HG03045 (cell line): ENCODE measurements at regions not wholly inside any gene's neighbourhood (a gene's known extent, or its start where the extent isn't known, plus 50 kb on each side); places are given as distances from the start of the nearest gene placed in this dataset.

Experiments
- ATAC-seq: cut with Tn5 transposase; IDR thresholded peaks from one replicate; pipeline ENCODE4 v1.9.1; 2021; ENCODE audit warnings: mild to moderate bottlenecking, moderate library complexity; ENCODE audit not compliant: unreplicated experiment

DNA sequence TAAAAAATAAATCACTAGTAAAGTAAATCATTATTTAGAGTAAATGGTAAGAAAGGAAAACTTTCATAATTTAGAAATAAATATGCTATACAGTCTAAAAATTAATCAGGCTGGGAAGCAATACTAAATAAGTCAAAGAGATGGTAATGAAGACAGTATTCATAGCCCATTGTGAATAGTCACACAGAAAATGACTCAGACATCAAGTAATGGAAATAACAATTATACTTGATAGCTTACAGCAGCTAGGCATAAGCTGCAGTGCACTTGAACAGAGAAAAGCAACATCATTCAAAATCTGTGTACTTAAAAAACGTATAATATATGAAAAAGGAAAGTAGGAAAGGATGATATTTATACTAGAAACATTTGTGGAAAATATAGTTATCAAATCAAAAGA lies 642.5 kb upstream of the GNPDA2 start:
- no peak for ATAC-seq

DNA sequence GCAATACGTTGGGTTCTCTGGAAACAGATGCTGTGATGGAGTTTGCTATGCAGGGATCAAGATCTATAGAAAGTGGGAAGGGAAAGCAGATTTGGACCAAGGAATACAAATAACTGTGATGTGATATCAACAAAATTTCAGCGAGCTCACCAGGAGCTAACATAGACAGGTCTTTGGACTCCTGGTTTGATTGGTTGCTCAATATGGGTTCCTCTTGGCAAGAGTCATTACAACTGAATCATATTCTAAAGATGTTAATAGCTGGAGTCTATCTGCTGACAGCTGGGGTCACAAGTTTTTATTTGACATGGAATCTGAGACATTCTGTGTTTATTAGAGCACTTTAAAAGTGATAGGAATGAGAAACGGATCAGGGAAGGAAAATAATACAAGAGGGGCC lies 637.6 kb upstream of the GNPDA2 start:
- ATAC-seq = no peak

DNA sequence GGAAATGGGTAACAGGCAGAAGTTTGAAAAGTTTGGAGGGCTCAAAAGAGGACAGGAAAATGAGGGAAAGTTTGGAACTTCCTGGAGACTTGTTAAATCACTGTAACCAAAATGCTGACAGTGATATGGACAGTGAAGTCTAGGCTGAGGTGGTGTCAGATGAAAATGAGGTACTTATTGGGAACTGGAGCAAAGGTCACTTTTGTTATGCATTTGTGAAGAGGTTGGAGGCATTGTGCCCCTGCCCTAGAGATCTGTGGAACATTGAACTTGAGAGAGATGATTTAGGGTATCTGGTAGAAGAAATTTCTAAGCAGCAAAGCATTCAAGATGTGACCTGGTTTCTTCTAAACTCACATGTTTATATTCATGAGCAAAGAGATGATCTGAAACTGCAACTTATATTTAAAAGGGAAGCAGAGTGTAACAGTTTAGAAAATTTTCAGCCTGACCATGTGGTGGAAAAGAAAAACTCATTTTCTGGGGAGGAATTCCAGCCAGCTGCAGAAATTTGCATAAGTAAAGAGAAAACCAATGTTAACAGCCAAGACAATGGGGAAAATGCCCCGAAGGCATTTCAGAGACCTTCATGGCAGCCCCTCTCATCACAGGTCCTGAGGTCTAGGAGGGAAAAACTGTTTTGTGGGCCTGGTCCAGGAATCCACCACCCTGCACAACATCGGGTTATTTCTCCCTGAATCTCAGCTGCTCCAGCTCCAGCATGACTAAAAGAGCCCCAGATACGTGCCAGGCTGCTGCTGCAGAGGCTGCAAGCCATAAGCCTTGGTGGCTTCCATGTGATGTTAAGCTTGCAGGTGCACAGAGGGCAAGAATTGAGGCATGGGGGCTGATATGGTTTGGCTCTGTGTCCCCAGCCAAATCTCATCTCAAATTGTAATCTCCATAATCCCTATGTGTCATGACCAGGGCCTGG lies 632.5 kb upstream of the GNPDA2 start:
- no peak for ATAC-seq

DNA sequence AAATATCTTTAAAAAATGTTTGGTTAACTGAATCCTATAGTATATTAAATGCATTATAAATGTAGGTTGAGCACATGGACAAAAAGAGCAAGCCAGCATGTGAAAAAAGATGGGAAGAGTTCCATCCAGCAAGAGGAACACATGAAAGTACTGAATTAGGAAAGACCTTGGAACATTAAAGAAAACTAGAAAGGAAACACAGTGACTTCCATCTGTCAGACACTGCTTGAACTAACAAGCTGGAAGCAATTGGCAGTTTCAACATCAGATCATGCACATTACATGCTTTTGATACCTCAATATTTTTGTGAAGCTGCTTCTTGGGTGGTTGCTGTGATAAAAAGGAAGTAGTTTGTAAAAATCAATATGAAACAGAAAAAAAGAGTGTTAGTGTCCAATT lies 626.8 kb upstream of the GNPDA2 start:
- ATAC-seq = no peak

DNA sequence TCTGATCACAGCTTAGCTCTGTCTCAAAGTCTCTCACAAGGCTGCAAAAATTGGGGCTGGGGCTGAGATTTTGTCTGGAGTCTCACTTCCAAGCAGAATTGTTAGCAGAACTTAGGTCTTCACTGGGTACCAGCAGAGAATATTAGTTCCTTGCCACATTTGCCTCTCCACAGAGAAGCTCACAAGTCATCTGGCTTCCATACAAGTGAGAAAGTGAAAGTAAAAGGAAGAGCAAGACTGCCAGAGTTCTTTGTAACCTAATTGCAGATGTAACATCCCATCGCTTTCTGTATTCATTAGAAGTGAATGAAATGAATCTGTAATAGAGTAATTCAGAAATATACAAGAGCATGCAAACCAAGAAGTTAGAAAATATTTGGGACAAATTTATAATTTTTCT lies 624.1 kb upstream of the GNPDA2 start:
- ATAC-seq = peak; percentile 65

DNA sequence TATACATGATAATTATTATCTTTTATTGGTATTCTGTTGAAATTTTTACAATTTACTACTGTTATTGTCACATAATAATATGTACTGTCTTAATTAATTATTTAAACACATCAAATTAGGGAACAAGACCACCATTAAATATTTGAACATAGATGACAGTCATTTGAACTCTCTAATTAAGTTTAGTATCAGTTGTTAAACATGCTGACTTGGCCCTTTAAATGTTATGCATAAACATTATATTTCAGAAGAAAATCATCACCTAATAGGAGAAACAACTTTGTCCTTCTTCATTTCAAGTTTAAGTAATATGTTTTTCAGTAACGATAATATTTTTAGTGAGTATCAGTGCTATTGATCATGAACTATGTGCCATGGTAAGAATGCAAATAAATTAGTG lies 623.5 kb upstream of the GNPDA2 start:
- no peak for ATAC-seq

DNA sequence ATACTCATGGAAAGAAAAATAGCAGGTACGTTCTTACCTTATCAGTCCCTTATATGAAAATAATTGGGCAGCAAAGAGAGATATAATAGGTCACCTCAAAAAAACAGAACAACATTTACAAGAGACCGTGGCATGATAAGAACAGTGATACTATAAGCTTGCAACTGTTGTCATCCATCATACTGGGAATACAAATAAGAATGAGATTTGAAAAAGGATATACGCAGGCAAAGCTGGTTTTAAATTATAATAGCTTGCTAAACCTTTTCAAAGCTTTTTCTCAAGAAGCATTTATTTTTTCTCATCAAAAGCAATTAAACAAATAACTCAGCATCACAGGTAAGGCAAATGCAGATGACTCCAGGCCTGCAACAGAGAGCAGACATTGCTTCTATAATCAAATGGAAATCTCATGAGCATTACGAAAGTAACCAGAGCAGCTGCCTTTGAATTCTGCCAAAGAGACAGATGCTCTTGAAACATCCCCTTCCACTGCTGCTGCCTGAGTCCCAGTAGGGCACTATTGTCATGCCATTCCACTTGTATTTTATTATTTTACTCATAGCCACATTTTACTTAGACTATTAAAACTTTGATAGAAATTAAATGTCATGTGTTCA lies 620.6 kb upstream of the GNPDA2 start:
- ATAC-seq = no peak

DNA sequence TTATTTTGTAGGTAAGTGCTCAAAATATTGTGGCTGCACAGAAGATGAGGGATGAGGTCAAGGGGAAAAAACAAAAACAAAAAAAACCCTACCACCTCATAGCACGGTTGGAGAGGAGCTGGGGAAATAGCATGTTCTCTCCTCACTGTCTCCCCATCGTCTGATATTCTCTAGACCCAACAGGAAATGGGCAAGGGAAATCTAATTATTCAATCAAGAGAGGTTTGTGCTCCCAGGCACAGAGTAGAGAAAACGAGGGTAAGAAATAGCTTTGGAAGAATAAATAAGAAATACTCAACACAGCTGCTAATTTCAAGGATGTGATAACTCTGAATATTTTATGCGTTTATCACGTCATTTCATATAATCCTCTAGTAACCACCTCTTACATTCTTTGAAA lies 619.2 kb upstream of the GNPDA2 start:
- ATAC-seq = no peak

DNA sequence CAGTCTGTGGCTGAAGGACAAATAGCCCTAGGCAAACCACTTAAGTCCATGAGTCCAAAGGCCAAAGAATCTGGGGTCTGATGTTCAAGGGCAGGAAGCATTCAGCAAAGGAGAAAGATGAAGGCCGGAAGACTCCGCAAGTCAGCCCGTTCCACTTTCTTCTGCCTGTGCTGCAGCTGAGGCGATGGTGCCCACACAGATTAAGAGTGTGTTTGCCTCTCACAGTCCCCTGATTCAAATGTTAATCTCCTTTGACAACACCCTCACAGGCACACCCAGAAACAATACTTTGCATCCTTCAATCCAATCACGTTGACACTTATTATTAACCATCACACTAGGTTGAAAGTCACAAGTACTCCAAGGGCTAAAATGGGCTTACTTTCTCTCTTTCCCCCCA lies 605.4 kb upstream of the GNPDA2 start:
- no peak for ATAC-seq

DNA sequence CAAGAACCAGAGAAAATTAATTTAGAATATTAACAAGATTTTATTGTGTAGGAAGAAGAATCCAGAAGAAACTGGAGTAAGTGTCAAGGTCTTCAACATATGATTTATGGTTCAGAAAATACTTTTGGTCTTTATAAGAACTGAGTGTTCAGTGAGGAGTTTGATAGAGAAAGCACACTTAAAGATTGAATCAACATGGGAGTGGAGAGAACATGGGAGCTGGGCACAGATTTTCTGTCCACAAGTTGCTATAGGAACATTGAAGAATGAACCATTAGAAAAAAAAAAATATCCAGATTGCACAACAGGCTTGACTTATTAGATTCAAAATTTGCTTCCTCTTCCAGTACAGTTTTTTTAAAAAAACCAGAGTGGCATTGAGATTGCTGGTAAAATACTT lies 601.2 kb upstream of the GNPDA2 start:
- ATAC-seq = no peak

DNA sequence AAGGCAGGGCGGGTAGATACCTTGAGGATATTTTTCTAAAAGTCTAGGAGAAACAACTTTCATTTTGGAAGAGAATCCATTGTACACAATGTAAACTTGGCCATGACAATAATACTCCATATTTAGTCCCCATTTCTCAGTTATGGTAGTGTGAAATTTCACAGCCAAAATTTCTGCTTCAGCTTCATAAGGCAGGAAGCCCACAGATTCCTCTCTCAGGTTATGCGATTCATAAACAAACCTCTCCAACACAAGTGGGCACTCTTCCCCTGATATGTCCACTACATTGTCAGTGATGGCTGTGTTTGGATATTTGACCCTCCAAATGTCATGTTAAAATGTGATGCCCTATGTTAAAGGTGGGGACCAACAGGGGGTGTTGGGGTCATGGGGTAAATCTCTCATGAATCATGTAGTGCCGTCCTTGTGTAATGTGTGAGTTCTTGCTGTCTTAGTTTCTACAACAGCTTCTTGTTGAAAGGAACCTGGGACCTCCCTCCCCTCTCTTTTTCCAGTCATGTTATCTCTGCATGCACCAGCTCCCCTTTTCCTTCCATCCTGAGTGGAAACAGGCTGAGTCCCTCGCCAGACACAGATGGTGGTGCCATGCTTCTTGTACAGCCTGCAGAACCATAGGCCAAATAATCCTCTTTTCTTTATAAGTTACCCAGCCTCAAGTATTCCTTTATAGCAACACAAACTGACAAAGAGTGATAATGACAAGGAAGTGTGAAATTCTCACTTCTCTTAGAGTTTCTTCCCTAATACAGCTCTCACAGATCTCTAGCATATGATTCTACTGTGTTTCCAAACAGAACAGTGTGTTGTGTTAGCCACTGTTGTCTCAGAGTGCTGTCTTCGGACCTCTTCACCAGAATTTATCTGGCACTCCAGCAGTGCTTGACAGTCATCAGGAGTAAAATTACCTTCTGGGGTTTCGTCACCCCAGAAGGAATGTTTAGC lies 598.4 kb upstream of the GNPDA2 start:
- ATAC-seq = no peak

DNA sequence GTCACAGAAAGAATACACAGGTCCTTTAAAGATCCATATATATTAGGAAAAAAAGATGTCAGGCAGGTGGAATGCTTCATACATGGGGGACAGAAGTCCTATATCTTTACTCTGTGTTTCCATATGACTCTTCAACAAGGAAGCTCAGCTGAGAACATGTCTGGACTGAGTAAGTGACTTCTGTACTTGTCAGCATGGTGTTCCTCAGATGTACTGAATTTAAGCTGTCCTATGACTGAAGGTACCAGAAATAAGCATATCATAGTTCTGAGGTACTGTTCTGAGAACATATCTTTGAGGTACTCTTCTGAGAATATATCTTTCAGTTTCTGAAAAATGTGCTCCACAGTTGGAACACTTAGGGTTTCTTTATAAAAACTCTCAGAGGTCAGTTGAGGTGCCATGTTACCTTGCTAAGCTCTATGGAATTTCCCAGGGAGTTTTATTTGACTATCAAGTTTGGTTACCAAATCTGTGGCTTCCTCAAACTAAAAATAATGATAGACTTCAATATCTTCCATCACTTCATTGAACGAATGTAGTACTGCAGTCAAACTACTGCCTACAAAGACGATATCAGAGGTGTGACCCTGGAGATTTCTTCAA lies 597.2 kb upstream of the GNPDA2 start:
- no peak for ATAC-seq

DNA sequence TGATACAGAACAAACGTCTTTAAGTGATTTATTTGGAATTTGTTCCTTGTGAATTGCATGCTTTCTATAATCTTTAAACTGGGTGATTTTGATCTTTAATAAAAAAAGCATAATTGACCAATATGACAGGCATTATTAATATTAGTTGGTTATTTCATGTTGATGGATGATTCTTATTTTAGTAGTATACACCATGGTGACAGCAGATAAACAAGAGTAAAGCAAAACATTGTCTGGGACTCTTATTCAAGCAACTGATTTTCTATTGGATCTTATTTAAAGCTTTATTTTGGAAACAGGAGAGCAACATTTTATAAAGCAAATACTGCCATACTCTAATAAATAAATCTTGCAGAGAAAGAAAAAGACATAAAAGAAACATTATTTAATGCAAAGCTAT lies 591.4 kb upstream of the GNPDA2 start:
- ATAC-seq = no peak

DNA sequence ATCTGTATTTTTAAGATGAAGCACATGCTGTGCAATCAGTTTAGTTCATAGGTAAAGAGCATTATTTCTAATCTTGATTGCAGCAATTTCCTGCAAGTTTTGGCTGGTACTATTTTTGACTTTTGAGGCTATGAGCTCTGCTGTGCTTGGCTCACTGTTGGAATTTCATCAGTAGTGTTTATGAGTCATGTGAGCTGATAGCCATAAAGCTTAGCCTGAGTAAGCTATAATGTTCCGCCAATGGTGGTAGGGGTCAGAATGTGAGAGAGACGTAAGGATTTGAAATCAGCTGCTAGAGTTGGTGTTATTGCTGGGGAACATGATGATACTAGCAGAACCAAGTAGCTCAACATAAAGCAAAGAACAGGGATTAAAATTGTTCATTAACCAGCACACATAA lies 590.9 kb upstream of the GNPDA2 start:
- ATAC-seq = no peak

DNA sequence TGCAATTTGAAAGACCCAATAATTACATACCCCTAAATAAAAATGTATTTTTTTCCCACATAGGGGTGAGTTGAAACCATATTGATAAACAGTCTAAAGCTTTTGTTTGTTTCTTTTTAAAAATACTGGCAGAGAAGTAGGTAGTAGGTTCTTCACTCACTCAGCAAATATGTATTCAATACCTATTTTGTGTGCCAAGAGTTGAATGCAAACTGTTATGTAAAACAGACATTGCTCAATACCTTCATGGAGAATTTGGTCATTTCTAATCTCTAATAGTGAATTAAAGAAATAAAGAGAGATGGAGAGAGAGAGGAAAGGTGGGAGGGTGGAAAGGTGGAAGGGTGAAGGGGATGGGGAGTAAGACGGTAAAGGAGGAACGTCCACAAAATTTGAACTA lies 589.9 kb upstream of the GNPDA2 start:
- ATAC-seq = no peak

DNA sequence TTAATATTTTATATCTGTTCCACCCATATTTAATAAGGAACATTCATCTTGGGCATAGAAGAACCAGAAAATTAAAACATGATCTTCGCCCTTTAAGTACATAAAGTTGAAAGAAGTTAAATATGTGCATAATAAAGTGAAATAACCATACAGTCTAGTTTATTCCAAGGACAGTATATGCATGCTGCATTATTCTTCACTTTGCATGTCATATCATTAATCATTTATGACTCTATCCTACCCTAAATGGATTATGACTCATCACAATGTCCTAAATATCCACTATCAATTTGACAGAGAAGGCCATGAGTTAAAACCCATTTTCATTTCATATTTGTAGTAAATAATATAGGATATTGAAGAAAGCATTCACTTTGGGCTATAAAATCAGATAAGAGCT lies 576.5 kb upstream of the GNPDA2 start:
- ATAC-seq = no peak

DNA sequence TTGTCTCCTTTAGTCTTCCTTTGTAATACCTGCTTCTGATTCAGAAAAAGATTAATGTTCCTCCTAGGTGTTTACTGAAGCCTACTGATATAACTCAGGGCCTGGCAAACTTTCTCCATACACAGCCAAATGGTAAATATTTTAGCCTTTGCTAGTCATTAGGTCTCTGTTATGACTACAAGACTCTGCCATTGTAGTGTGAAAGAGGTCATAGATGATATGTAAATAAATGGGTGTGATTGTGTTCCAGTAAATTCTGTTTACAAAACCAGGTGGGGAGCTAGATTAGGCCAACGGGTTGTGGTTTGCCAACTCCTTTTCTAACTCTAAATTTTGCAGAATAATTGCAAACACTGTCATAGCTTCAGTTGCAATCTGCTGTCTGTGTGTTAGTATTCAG lies 568.1 kb upstream of the GNPDA2 start:
- ATAC-seq = no peak

DNA sequence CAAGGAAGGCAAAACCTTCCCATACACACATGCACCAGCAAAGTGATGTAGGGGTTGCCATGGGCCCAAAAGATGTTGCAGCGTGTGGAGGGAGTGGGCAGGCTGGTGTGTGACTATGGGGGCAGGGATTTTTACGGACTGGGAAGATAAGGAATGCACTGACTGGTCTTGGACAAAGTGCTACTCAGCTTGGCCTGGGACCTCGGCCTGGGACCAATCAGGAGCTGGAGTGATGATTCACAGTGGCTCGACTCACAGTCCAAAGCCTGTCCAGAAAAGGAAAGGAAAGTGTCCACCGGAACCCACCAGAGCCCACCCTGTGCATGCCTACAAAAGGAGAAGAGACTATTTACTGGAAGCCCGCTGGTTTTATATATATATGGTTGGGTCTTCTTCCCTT lies 567.0 kb upstream of the GNPDA2 start:
- no peak for ATAC-seq

DNA sequence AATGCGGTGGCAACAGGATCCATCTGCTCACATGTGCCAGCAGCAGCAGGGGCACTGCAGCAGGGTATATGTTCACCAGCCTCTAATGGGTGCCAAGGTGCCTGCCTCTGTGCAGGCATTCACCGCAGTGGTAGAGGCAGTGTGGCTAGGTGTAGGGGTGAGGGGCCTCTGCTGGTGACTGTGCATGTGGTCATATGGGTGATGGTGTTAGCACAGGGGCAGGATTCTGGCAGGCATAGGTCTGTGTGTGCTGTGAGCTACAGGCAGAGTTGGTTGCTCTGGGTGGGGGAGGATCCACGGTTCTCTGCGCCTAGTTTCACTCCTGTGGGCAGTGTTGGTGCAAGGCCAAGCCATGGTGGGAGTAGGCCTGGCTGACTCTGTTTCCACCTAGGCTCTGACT lies 566.5 kb upstream of the GNPDA2 start:
- ATAC-seq = no peak

DNA sequence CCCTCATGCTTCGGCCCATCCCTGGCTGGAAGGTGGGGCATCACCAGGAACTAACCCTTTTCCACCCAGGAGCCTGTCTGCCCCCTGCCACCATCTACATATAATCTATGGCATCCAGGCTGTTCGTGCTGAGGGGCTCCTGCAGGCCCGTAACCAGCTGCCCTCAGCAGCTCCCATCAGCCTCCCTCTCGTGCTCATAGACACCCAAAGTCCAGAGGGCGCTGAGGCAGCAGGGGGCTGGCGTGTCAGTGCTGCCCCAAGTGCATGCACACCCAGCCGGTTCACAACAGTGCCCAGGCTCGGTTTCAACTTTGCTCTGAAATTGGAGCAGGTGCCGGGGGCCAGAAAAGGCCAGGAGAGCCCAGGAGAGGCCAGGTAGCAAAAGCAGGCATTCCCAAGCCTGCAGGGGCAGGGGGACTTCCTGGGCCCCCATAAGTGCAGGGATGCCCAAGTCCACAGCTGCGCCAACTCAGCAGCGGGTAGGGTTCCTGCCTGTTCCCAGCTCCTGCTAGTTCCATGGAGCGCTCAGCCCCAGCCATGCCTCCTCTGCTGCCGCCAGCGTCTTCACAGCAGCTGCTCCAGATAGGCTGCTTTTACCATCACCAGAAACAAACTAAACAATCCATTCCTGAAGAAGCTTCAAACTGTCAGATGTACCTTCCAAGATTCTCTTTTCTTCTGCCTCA lies 558.2 kb upstream of the GNPDA2 start:
- no peak for ATAC-seq
